Sigmoid colon (tissue), 4 donors: ENCODE measurements at regions not wholly inside any gene's neighbourhood (a gene's known extent, or its start where the extent isn't known, plus 50 kb on each side); places are given as distances from the start of the nearest gene placed in this dataset.

Experiments used
- CTCF ChIP-seq, 4 experiments: fragments of 450-650 bp in 3 of 4; fragments of 200-600 bp in 1 of 4; IDR thresholded peaks; one replicate each; pipeline ENCODE4 v1.5.1; 2016 to 2019; ENCODE audit warnings: antibody characterized with exemption in 4 of 4, mild to moderate bottlenecking in 3 of 4, moderate library complexity in 2 of 4
- EP300 ChIP-seq, 4 donors: sonication (generic); formaldehyde crosslinking; IDR thresholded peaks; one replicate each; pipeline ENCODE4 v1.6.1; 2017; ENCODE audit warnings: antibody characterized with exemption in 4 of 4
- POLR2A ChIP-seq, 2 donors: fragments of 450-650 bp; IDR thresholded peaks; one replicate each; pipeline ENCODE4 v1.6.1; 2016; ENCODE audit warnings: antibody characterized with exemption in 2 of 2, mild to moderate bottlenecking in 2 of 2, moderate library complexity in 2 of 2

DNA sequence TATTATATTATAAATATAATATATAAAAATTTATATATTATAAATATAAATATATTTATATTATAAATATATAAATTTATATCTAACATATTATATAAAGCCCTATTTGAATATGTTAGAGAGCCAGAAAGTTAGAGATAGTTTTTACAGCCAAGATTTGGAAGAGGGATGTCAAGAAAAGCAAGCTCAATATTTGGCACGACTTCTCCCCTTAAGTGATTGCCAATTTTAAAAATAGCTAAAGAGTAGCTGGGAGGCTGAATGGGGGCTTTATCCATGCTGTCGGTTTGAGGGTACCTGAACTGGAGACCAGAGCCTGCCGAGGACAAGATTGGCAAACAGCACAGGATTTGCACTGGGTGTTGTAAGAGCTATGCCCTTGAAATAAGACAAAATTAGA, 180.9 kb upstream of the GYPC start:
- TF ChIP-seq CTCF (IDR thresholded peaks at IDR 0.05), result no peak
- TF ChIP-seq EP300 (IDR thresholded peaks at IDR 0.05), result no peak
- TF ChIP-seq POLR2A (IDR thresholded peaks at IDR 0.05), result no peak
